H1 (cell line): ENCODE measurements at regions not wholly inside any gene's neighbourhood (a gene's known extent, or its start where the extent isn't known, plus 50 kb on each side); places are given as distances from the start of the nearest gene placed in this dataset.

Experiments
- CTCF ChIA-PET: fragments of 300-600 bp; sonication (Branson Sonifier 250); formaldehyde crosslinking; loops from one replicate; lab custom pipeline; 2021; ENCODE audit not compliant: partially characterized antibody; lab: Charles Lee
- POLR2A ChIA-PET: fragments of 300-600 bp; sonication (Branson Sonifier 250); formaldehyde crosslinking; loops from one replicate; lab custom pipeline; 2021; ENCODE audit warnings: inconsistent platforms; ENCODE audit not compliant: partially characterized antibody; lab: Charles Lee
- DNase-seq, 2 experiments: peaks; one replicate each; pipeline versions ENCODE4 v3.0.0 to v3.0.0-alpha.2; 2010 to 2022; ENCODE audit warnings: low spot score in 2 of 2, low read depth in 1 of 2, mixed read lengths in 1 of 2
- FAIRE-seq: peaks from 2 replicates; lab custom pipeline; 2011; peaks lifted over from hg19 to GRCh38; lab: Jason Lieb, UNC
- H2AFZ ChIP-seq: 2 replicates; pipeline ENCODE4 v1.8.1; 2012; ENCODE audit warnings: low read length, inconsistent platforms
- H2AK5ac ChIP-seq: 2 replicates; pipeline ENCODE4 v1.6.1; 2013; ENCODE audit warnings: low read depth, low read length
- H2BK120ac ChIP-seq: replicated peaks from 2 replicates; pipeline ENCODE3; 2013; ENCODE audit warnings: low read depth, low read length, inconsistent platforms
- H2BK12ac ChIP-seq: 2 replicates; pipeline ENCODE4 v1.6.1; 2013; ENCODE audit warnings: low read depth, low read length
- H2BK15ac ChIP-seq: 2 replicates; pipeline ENCODE4 v1.6.1; 2013; ENCODE audit warnings: low read length
- H2BK20ac ChIP-seq: 2 replicates; pipeline ENCODE4 v1.6.1; 2013; ENCODE audit warnings: low read length
- H2BK5ac ChIP-seq: 2 replicates; pipeline ENCODE4 v1.6.1; 2013; ENCODE audit warnings: low read depth, low read length
- H3K14ac ChIP-seq: 2 replicates; pipeline ENCODE4 v1.6.1; 2013; ENCODE audit warnings: inconsistent platforms; ENCODE audit not compliant: insufficient read length
- H3K18ac ChIP-seq: 2 replicates; pipeline ENCODE4 v1.6.1; 2013; ENCODE audit warnings: low read length; ENCODE audit errors: extremely low read depth
- H3K23ac ChIP-seq: 2 replicates; pipeline ENCODE4 v1.6.1; 2013; ENCODE audit warnings: inconsistent platforms; ENCODE audit not compliant: insufficient read length
- H3K23me2 ChIP-seq: 2 replicates; pipeline ENCODE4 v1.6.1; 2013; ENCODE audit warnings: low read depth, low read length
- H3K27ac ChIP-seq: 2 replicates; pipeline ENCODE4 v1.6.1; 2011; ENCODE audit warnings: low read depth, low read length, inconsistent platforms
- H3K27me3 ChIP-seq, 4 experiments: replicated peaks in 1 of 4; 1 replicate in 1 of 4; 2 replicates in 3 of 4; pipeline versions ENCODE4 v1.6.1 to v1.8.1; 2011 to 2013; ENCODE audit warnings: low read length in 3 of 4, mild to moderate bottlenecking in 3 of 4, inconsistent platforms in 2 of 4, mixed read lengths in 2 of 4, moderate library complexity in 1 of 4; ENCODE audit not compliant: control insufficient read depth in 3 of 4, insufficient read depth in 3 of 4; ENCODE audit errors: extremely low read depth in 1 of 4
- H3K36me3 ChIP-seq, 4 experiments: 2 replicates each; pipeline versions ENCODE4 v1.6.1 to v1.8.1; 2011 to 2013; ENCODE audit warnings: mild to moderate bottlenecking in 4 of 4, low read length in 3 of 4, moderate library complexity in 2 of 4, control low read depth in 1 of 4, inconsistent platforms in 1 of 4; ENCODE audit not compliant: insufficient read depth in 4 of 4, control insufficient read depth in 2 of 4
- H3K4ac ChIP-seq: replicated peaks from 2 replicates; pipeline ENCODE3; 2013; ENCODE audit warnings: low read length, low read depth, mixed read lengths, inconsistent platforms; ENCODE audit not compliant: insufficient read length
- H3K4me1 ChIP-seq, 4 experiments: replicated peaks in 1 of 4; 1 replicate in 1 of 4; 2 replicates in 3 of 4; pipeline versions ENCODE4 v1.6.1 to v1.8.1; 2011 to 2013; ENCODE audit warnings: low read length in 3 of 4, inconsistent platforms in 2 of 4, mixed read lengths in 1 of 4; ENCODE audit not compliant: insufficient read depth in 4 of 4, control insufficient read depth in 3 of 4
- H3K4me2 ChIP-seq, 2 experiments: 2 replicates each; pipeline versions ENCODE4 v1.6.1 to v1.8.1; 2011 to 2013; ENCODE audit warnings: low read depth in 2 of 2, low read length in 2 of 2, control low read depth in 1 of 2, inconsistent platforms in 1 of 2, mild to moderate bottlenecking in 1 of 2; ENCODE audit not compliant: insufficient read depth in 1 of 2
- H3K4me3 ChIP-seq, 4 experiments: fragments of 200-600, 300-600 bp in 1 of 4; sonication (generic), shearing (Covaris generic), sonication (Bioruptor Twin) in 1 of 4; 2 replicates each; pipeline versions ENCODE4 v1.5.1 to v1.8.1; 2011 to 2016; ENCODE audit warnings: low read length in 4 of 4, low read depth in 3 of 4, control low read depth in 2 of 4, inconsistent platforms in 2 of 4, mild to moderate bottlenecking in 2 of 4, mixed read lengths in 1 of 4, moderate library complexity in 1 of 4; ENCODE audit not compliant: insufficient read depth in 2 of 4; ENCODE audit errors: extremely low read depth in 1 of 4
- H3K56ac ChIP-seq: replicated peaks from 2 replicates; pipeline ENCODE3; 2013; ENCODE audit warnings: low read depth, mild to moderate bottlenecking, mixed read lengths, low read length, inconsistent platforms; ENCODE audit not compliant: insufficient read length
- H3K79me1 ChIP-seq: 2 replicates; pipeline ENCODE4 v1.6.1; 2013; ENCODE audit warnings: low read depth, low read length, control low read depth
- H3K79me2 ChIP-seq, 2 experiments: 2 replicates each; pipeline versions ENCODE4 v1.6.1 to v1.8.1; 2012 to 2013; ENCODE audit warnings: low read length in 2 of 2, mild to moderate bottlenecking in 2 of 2, inconsistent platforms in 1 of 2; ENCODE audit not compliant: insufficient read depth in 2 of 2, control insufficient read depth in 1 of 2
- H3K9ac ChIP-seq, 4 experiments: replicated peaks in 1 of 4; 1 replicate in 1 of 4; 2 replicates in 3 of 4; pipeline versions ENCODE4 v1.6.1 to v1.8.1; 2011 to 2013; ENCODE audit warnings: low read depth in 3 of 4, low read length in 3 of 4, control low read depth in 2 of 4, mild to moderate bottlenecking in 2 of 4, moderate library complexity in 2 of 4, inconsistent platforms in 1 of 4; ENCODE audit errors: extremely low read depth in 1 of 4
- H3K9me3 ChIP-seq, 2 experiments: 2 replicates each; pipeline versions ENCODE4 v1.6.1 to v1.8.1; 2012 to 2013; ENCODE audit warnings: mild to moderate bottlenecking in 2 of 2, moderate library complexity in 2 of 2, control low read depth in 1 of 2, inconsistent platforms in 1 of 2, low read depth in 1 of 2, low read length in 1 of 2, mixed read lengths in 1 of 2; ENCODE audit not compliant: insufficient read depth in 2 of 2
- H4K20me1 ChIP-seq, 2 experiments: replicated peaks in 1 of 2; 2 replicates each; pipeline versions ENCODE3 to v1.8.1; 2011 to 2013; ENCODE audit warnings: inconsistent platforms in 2 of 2, low read length in 2 of 2, mild to moderate bottlenecking in 1 of 2; ENCODE audit not compliant: insufficient read depth in 2 of 2, control insufficient read depth in 1 of 2
- H4K5ac ChIP-seq: 2 replicates; pipeline ENCODE4 v1.6.1; 2013; ENCODE audit warnings: low read length, low read depth, mixed read lengths, inconsistent platforms; ENCODE audit not compliant: insufficient read length
- H4K8ac ChIP-seq: 2 replicates; pipeline ENCODE4 v1.8.0; 2013; ENCODE audit warnings: mild to moderate bottlenecking, moderate library complexity, low read length, inconsistent platforms; ENCODE audit not compliant: insufficient read depth; ENCODE audit errors: extremely low read depth
- H4K91ac ChIP-seq: replicated peaks from 2 replicates; pipeline ENCODE3; 2013; ENCODE audit warnings: low read length, mixed read lengths, inconsistent platforms; ENCODE audit not compliant: insufficient read length
- JUND ChIP-seq: IDR thresholded peaks from 2 replicates; pipeline ENCODE4 v1.6.1; 2011; ENCODE audit warnings: mild to moderate bottlenecking, improper control_type of control experiment, low read length
- NANOG ChIP-seq: IDR thresholded peaks from 2 replicates; pipeline ENCODE4 v1.6.1; 2011; ENCODE audit warnings: low read length, low read depth, mild to moderate bottlenecking, inconsistent platforms; ENCODE audit not compliant: insufficient read depth, poor library complexity, severe bottlenecking
- PHF8 ChIP-seq: fragments of 200-600 bp; sonication (generic); conservative IDR thresholded peaks from 2 replicates; pipeline ENCODE4 v1.7.1; 2012; ENCODE audit warnings: low read depth, mild to moderate bottlenecking, inconsistent platforms, low read length, moderate library complexity
- POLR2AphosphoS5 ChIP-seq: IDR thresholded peaks from 2 replicates; pipeline ENCODE4 v1.6.1; 2011; ENCODE audit warnings: low read depth, low read length
- TAF1 ChIP-seq: IDR thresholded peaks from 2 replicates; pipeline ENCODE4 v1.6.1; 2011; ENCODE audit warnings: mild to moderate bottlenecking, low read depth, low read length
- TCF12 ChIP-seq: IDR thresholded peaks from 2 replicates; pipeline ENCODE4 v1.6.1; 2011; ENCODE audit warnings: low read depth, mild to moderate bottlenecking, low read length
- WGBS, 2 experiments: shearing (Covaris generic) in 1 of 2; methylation state at CpG; one replicate each; pipeline versions ENCODE4 v1.1.6 to v1.1.7; 2013 to 2015; ENCODE audit warnings: low lambda C conversion rate in 2 of 2, mixed read lengths in 2 of 2, inconsistent platforms in 1 of 2, low coverage in 1 of 2, missing lambda C conversion rate in 1 of 2; ENCODE audit not compliant: insufficient replicate concordance in 2 of 2, insufficient coverage in 1 of 2, insufficient read length in 1 of 2; ENCODE audit errors: extremely low coverage in 1 of 2, missing lambda C conversion rate in 1 of 2; 5-methylcytosine and 5-hydroxymethylcytosine counted together

DNA sequence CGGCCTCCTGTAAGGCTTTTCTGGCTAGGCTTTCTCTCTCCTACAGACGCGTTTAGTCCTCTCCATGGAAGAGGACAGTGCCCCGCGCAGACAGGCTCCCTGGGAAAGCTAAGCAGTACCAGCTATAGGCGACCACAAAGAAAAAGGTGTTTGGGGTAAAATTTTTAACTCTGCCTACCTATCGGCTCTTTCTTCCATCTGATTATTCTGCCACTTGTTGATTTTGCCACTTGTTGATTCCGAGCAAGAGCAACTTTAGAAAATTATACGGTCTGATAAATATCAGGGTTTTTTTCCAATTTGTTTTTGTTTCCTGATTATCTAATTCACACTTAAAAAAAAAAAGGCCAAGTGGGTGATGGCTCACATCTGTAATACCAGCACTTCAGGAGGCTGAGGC lies 1600.5 kb upstream of the TENM3 start:
- no peaks in the 10 kb centered on the region for H3K79me2 ChIP-seq
- no peak overlapping the region for H3K23ac ChIP-seq
- POLR2A ChIA-PET: no interaction called here
- 94% methylated on average over 9 of the region's 9 CpGs; no CpG with 5 or more reads in 1 of the 2 experiments for WGBS, 2 experiments
- no peak overlapping the region for H4K8ac ChIP-seq
- no peaks in the 10 kb centered on the region for H3K36me3 ChIP-seq
- H2BK5ac ChIP-seq: no peak overlapping the region
- CTCF ChIA-PET: interaction anchor here (1.1 to 1.6 kb wide), 2 partner anchors 9 to 28 kb away, joined by 3 to 5 read pairs; no protein-coding TSS in a partner anchor
- H2BK20ac ChIP-seq: no peak overlapping the region
- H3K9me3 ChIP-seq: no peaks in the 10 kb centered on the region
- no peak overlapping the region for H2BK120ac ChIP-seq
- no peak overlapping the region for H2BK15ac ChIP-seq
- H3K27me3 ChIP-seq: no peaks in the 10 kb centered on the region
- FAIRE-seq: no peak
- DNase-seq: no peak
- H3K18ac ChIP-seq: no peak overlapping the region
- no peak overlapping the region for H3K56ac ChIP-seq
- no peak overlapping the region for H3K27ac ChIP-seq
- no peak overlapping the region for H3K4me2 ChIP-seq
- no peak overlapping the region for H3K9ac ChIP-seq
- no peak overlapping the region for H3K14ac ChIP-seq
- no peaks in the 10 kb centered on the region for H3K23me2 ChIP-seq
- H3K4me1 ChIP-seq: peaks cover 0 to 2% (median under 1%) of the 10 kb centered on the region in 4 experiments; a peak in 1 of 7 replicates
- TF ChIP-seq POLR2AphosphoS5: no peak
- TF ChIP-seq PHF8: no peak
- no peak for TF ChIP-seq NANOG
- no peak for TF ChIP-seq JUND
- TF ChIP-seq TCF12: no peak
- TF ChIP-seq TAF1: no peak
- H2BK12ac ChIP-seq: no peak overlapping the region
- no peak overlapping the region for H4K91ac ChIP-seq
- H3K4me3 ChIP-seq: no peak overlapping the region
- no peak overlapping the region for H2AK5ac ChIP-seq
- H4K20me1 ChIP-seq: no peaks in the 10 kb centered on the region
- H2AFZ ChIP-seq: no peak overlapping the region
- no peak overlapping the region for H4K5ac ChIP-seq
- no peak overlapping the region for H3K4ac ChIP-seq
- H3K79me1 ChIP-seq: no peaks in the 10 kb centered on the region
